ENCODE measurements at regions not wholly inside any gene's neighbourhood (a gene's known extent, or its start where the extent isn't known, plus 50 kb on each side); places are given as distances from the start of the nearest gene placed in this dataset.

- no peak overlapping the region for H3K27ac ChIP-seq (ENCODE audit: low read length)
- Mint-ChIP-seq H3K9me3 (peaks cover 4 to 10% (median 9%) of the 10 kb centered on the region in 3 donors), H3K27ac (no peak overlapping the region), H3K36me3 (no peaks in the 10 kb centered on the region), H3K4me3 (no peak overlapping the region), H3K4me1 (no peaks in the 10 kb centered on the region), H3K27me3 (peaks cover 0 to 4% of the 10 kb centered on the region in 2 donors)
- no peaks in the 10 kb centered on the region for H3K9me3 ChIP-seq
- ATAC-seq (replicated peaks in 1 of 4) (no peak), DNase-seq (no peak)
- 94% methylated on average over 3 of the region's 6 CpGs for WGBS (ENCODE audit: insufficient coverage)
- ChIA-PET CTCF (no interaction called here), POLR2A (no interaction called here)
- H3K4me3 ChIP-seq (ENCODE audit: control insufficient read depth in 1 of 2, extremely low read depth in 1 of 2, low read length in 1 of 2) = no peak overlapping the region
- H3K36me3 ChIP-seq (ENCODE audit: control insufficient read depth in 2 of 2, extremely low read depth in 1 of 2, insufficient read depth in 1 of 2, low read length in 1 of 2) = no peaks in the 10 kb centered on the region
- H3K4me1 ChIP-seq (ENCODE audit: control insufficient read depth in 1 of 2, extremely low read depth in 1 of 2, insufficient read depth in 2 of 2, low read length in 2 of 2) = no peaks in the 10 kb centered on the region
- no peaks in the 10 kb centered on the region for H3K27me3 ChIP-seq (replicated peaks in 1 of 2; ENCODE audit: control insufficient read depth in 2 of 2, extremely low read depth in 1 of 2, insufficient read depth in 2 of 2, low read length in 1 of 2)
Measured at GRCh38 chr4:54509057-54509456, 148.7 kb upstream of the KIT start.

GRCh38 chr4:54513204-54513603 lies 144.6 kb upstream of the KIT start:
- H3K36me3 Mint-ChIP-seq = no peaks in the 10 kb centered on the region
- no peak overlapping the region for H3K4me3 Mint-ChIP-seq
- peaks cover 0 to 3% of the 10 kb centered on the region in 2 donors for H3K27me3 Mint-ChIP-seq
- Histone ChIP-seq H3K4me1 (ENCODE audit: control insufficient read depth in 1 of 2, extremely low read depth in 1 of 2, insufficient read depth in 2 of 2, low read length in 2 of 2) (no peaks in the 10 kb centered on the region), H3K27ac (ENCODE audit: low read length) (no peak overlapping the region), H3K36me3 (ENCODE audit: control insufficient read depth in 2 of 2, extremely low read depth in 1 of 2, insufficient read depth in 1 of 2, low read length in 1 of 2) (no peaks in the 10 kb centered on the region), H3K9me3 (no peaks in the 10 kb centered on the region), H3K27me3 (replicated peaks in 1 of 2; ENCODE audit: control insufficient read depth in 2 of 2, extremely low read depth in 1 of 2, insufficient read depth in 2 of 2, low read length in 1 of 2) (no peaks in the 10 kb centered on the region), H3K4me3 (ENCODE audit: control insufficient read depth in 1 of 2, extremely low read depth in 1 of 2, low read length in 1 of 2) (no peak overlapping the region)
- ChIA-PET POLR2A (no interaction called here), CTCF (no interaction called here)
- ATAC-seq (replicated peaks in 1 of 4) (no peak), DNase-seq (no peak)
- H3K9me3 Mint-ChIP-seq = no peaks in the 10 kb centered on the region
- no peak overlapping the region for H3K27ac Mint-ChIP-seq
- WGBS (ENCODE audit: insufficient coverage) = 75% methylated on average over 6 of the region's 6 CpGs
- H3K4me1 Mint-ChIP-seq = no peaks in the 10 kb centered on the region

GRCh38 chr4:54513741-54514140 lies 144.0 kb upstream of the KIT start:
- POLR2A ChIA-PET = no interaction called here
- DNase-seq = no peak
- H3K9me3 Mint-ChIP-seq = no peaks in the 10 kb centered on the region
- no peak for ATAC-seq (replicated peaks in 1 of 4)
- Histone ChIP-seq H3K36me3 (ENCODE audit: control insufficient read depth in 2 of 2, extremely low read depth in 1 of 2, insufficient read depth in 1 of 2, low read length in 1 of 2) (no peaks in the 10 kb centered on the region), H3K27ac (ENCODE audit: low read length) (no peak overlapping the region), H3K4me3 (ENCODE audit: control insufficient read depth in 1 of 2, extremely low read depth in 1 of 2, low read length in 1 of 2) (no peak overlapping the region), H3K4me1 (ENCODE audit: control insufficient read depth in 1 of 2, extremely low read depth in 1 of 2, insufficient read depth in 2 of 2, low read length in 2 of 2) (no peaks in the 10 kb centered on the region), H3K9me3 (no peaks in the 10 kb centered on the region), H3K27me3 (replicated peaks in 1 of 2; ENCODE audit: control insufficient read depth in 2 of 2, extremely low read depth in 1 of 2, insufficient read depth in 2 of 2, low read length in 1 of 2) (no peaks in the 10 kb centered on the region)
- no peaks in the 10 kb centered on the region for H3K4me1 Mint-ChIP-seq
- peaks cover 0 to 3% of the 10 kb centered on the region in 2 donors for H3K27me3 Mint-ChIP-seq
- no peak overlapping the region for H3K4me3 Mint-ChIP-seq
- CTCF ChIA-PET = no interaction called here
- no peak overlapping the region for H3K27ac Mint-ChIP-seq
- no peaks in the 10 kb centered on the region for H3K36me3 Mint-ChIP-seq

GRCh38 chr4:54516556-54517215 lies 141.1 kb upstream of the KIT start:
- ChIA-PET POLR2A (no interaction called here), CTCF (interaction anchor here in 1 of 2 donors (0.5 kb wide), 1 partner anchor 1113 kb away, joined by 3 read pairs; no protein-coding TSS in a partner anchor)
- H3K9me3 ChIP-seq = no peaks in the 10 kb centered on the region
- H3K4me3 Mint-ChIP-seq = no peak overlapping the region
- 65% methylated on average over 2 of the region's 4 CpGs for WGBS (ENCODE audit: insufficient coverage)
- H3K4me1 Mint-ChIP-seq = no peaks in the 10 kb centered on the region
- no peak for ATAC-seq (replicated peaks in 1 of 4)
- peaks cover 0 to 3% of the 10 kb centered on the region in 2 donors for H3K27me3 Mint-ChIP-seq
- no peak overlapping the region for H3K27ac Mint-ChIP-seq
- no peak for DNase-seq
- H3K4me1 ChIP-seq (ENCODE audit: control insufficient read depth in 1 of 2, extremely low read depth in 1 of 2, insufficient read depth in 2 of 2, low read length in 2 of 2) = no peaks in the 10 kb centered on the region
- no peaks in the 10 kb centered on the region for H3K36me3 Mint-ChIP-seq
- no peaks in the 10 kb centered on the region for H3K9me3 Mint-ChIP-seq
- no peak overlapping the region for H3K4me3 ChIP-seq (ENCODE audit: control insufficient read depth in 1 of 2, extremely low read depth in 1 of 2, low read length in 1 of 2)
- H3K27me3 ChIP-seq (replicated peaks in 1 of 2; ENCODE audit: control insufficient read depth in 2 of 2, extremely low read depth in 1 of 2, insufficient read depth in 2 of 2, low read length in 1 of 2) = no peaks in the 10 kb centered on the region
- no peaks in the 10 kb centered on the region for H3K36me3 ChIP-seq (ENCODE audit: control insufficient read depth in 2 of 2, extremely low read depth in 1 of 2, insufficient read depth in 1 of 2, low read length in 1 of 2)
- H3K27ac ChIP-seq (ENCODE audit: low read length) = no peak overlapping the region

- CTCF ChIA-PET = no interaction called here
- POLR2A ChIA-PET = no interaction called here
- no peak overlapping the region for H3K4me3 ChIP-seq (ENCODE audit: control insufficient read depth in 1 of 2, extremely low read depth in 1 of 2, low read length in 1 of 2)
- no peaks in the 10 kb centered on the region for H3K4me1 ChIP-seq (ENCODE audit: control insufficient read depth in 1 of 2, extremely low read depth in 1 of 2, insufficient read depth in 2 of 2, low read length in 2 of 2)
- H3K9me3 Mint-ChIP-seq = no peaks in the 10 kb centered on the region
- H3K27me3 Mint-ChIP-seq = peaks cover 0 to 3% of the 10 kb centered on the region in 2 donors
- H3K27ac ChIP-seq (ENCODE audit: low read length) = no peak overlapping the region
- no peaks in the 10 kb centered on the region for H3K27me3 ChIP-seq (replicated peaks in 1 of 2; ENCODE audit: control insufficient read depth in 2 of 2, extremely low read depth in 1 of 2, insufficient read depth in 2 of 2, low read length in 1 of 2)
- no peaks in the 10 kb centered on the region for H3K9me3 ChIP-seq
- H3K36me3 Mint-ChIP-seq = no peaks in the 10 kb centered on the region
- H3K4me3 Mint-ChIP-seq = no peak overlapping the region
- no peak for DNase-seq
- H3K27ac Mint-ChIP-seq = no peak overlapping the region
- H3K36me3 ChIP-seq (ENCODE audit: control insufficient read depth in 2 of 2, extremely low read depth in 1 of 2, insufficient read depth in 1 of 2, low read length in 1 of 2) = no peaks in the 10 kb centered on the region
- 83% methylated on average over 2 of the region's 3 CpGs for whole genome bisulfite sequencing (ENCODE audit: insufficient coverage)
- no peak for ATAC-seq (replicated peaks in 1 of 4)
- no peaks in the 10 kb centered on the region for H3K4me1 Mint-ChIP-seq
Measured at GRCh38 chr4:54517781-54518444, 139.8 kb upstream of the KIT start.

- Mint-ChIP-seq H3K9me3 (no peaks in the 10 kb centered on the region), H3K36me3 (no peaks in the 10 kb centered on the region), H3K4me3 (no peak overlapping the region), H3K27ac (no peak overlapping the region), H3K27me3 (peaks cover 0 to 1% of the 10 kb centered on the region in 2 donors), H3K4me1 (no peaks in the 10 kb centered on the region)
- ChIA-PET CTCF (no interaction called here), POLR2A (no interaction called here)
- DNase-seq (no peak), ATAC-seq (replicated peaks in 1 of 4) (no peak)
- Histone ChIP-seq H3K4me3 (ENCODE audit: control insufficient read depth in 1 of 2, extremely low read depth in 1 of 2, low read length in 1 of 2) (no peak overlapping the region), H3K4me1 (ENCODE audit: control insufficient read depth in 1 of 2, extremely low read depth in 1 of 2, insufficient read depth in 2 of 2, low read length in 2 of 2) (no peaks in the 10 kb centered on the region), H3K9me3 (no peaks in the 10 kb centered on the region), H3K36me3 (ENCODE audit: control insufficient read depth in 2 of 2, extremely low read depth in 1 of 2, insufficient read depth in 1 of 2, low read length in 1 of 2) (no peaks in the 10 kb centered on the region), H3K27ac (ENCODE audit: low read length) (no peak overlapping the region), H3K27me3 (replicated peaks in 1 of 2; ENCODE audit: control insufficient read depth in 2 of 2, extremely low read depth in 1 of 2, insufficient read depth in 2 of 2, low read length in 1 of 2) (no peaks in the 10 kb centered on the region)
- no CpG with 5 or more reads among the region's 3 CpGs for WGBS (ENCODE audit: insufficient coverage)
Measured at GRCh38 chr4:54525602-54526001, 132.2 kb upstream of the KIT start.
